ENCODE measurements at regions not wholly inside any gene's neighbourhood (a gene's known extent, or its start where the extent isn't known, plus 50 kb on each side); places are given as distances from the start of the nearest gene placed in this dataset.

DNA sequence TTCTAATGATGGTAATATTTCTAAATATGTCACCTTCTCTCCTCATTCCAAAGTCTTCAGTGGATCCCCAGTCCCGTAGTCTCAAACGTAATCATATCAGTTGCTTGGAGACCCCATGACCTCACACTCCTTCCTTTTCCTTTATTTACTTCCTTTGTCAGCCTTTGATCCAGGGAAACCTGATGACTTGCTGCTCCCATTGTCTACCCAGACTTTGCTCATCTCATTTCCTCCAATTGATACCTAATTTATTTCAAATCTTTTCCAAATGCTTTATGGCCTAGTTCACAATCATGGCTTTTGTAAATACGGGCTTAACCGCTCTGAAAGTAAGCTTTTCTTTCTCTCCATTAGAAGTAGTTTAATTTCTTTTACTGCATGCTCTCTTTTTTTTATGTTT, 402.4 kb upstream of the CYRIA start:
- no peak for DNase-seq (ENCODE audit: low spot score)

- no peak for DNase-seq (ENCODE audit: low spot score)
Observed at GRCh38 chr2:17065536-17065935, 399.9 kb upstream of the CYRIA start.

DNA sequence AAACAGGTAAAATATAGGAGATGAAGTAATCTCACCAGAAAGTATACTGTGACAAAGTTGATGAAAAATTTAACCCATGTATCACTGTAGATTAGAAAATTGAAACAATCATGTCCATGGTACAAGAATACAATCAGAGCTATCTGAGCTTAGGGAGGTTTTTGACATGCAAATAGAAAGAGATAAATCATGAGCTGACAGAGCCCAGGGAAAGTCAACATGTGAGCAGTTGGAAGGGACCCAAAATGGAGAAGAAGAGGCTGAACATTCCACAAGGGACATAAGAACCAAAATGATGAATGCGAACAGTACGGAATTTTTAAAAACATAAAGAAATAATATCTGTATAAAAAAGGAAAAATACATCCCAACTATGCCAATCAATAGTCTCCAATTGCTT, 395.4 kb upstream of the CYRIA start:
- DNase-seq (ENCODE audit: low spot score), result no peak

- DNase-seq (ENCODE audit: low spot score), result no peak
Observed at GRCh38 chr2:17059458-17059857, 393.8 kb upstream of the CYRIA start.

- DNase-seq (ENCODE audit: low spot score), result no peak
Observed at GRCh38 chr2:17058772-17059402, 393.3 kb upstream of the CYRIA start.

DNA sequence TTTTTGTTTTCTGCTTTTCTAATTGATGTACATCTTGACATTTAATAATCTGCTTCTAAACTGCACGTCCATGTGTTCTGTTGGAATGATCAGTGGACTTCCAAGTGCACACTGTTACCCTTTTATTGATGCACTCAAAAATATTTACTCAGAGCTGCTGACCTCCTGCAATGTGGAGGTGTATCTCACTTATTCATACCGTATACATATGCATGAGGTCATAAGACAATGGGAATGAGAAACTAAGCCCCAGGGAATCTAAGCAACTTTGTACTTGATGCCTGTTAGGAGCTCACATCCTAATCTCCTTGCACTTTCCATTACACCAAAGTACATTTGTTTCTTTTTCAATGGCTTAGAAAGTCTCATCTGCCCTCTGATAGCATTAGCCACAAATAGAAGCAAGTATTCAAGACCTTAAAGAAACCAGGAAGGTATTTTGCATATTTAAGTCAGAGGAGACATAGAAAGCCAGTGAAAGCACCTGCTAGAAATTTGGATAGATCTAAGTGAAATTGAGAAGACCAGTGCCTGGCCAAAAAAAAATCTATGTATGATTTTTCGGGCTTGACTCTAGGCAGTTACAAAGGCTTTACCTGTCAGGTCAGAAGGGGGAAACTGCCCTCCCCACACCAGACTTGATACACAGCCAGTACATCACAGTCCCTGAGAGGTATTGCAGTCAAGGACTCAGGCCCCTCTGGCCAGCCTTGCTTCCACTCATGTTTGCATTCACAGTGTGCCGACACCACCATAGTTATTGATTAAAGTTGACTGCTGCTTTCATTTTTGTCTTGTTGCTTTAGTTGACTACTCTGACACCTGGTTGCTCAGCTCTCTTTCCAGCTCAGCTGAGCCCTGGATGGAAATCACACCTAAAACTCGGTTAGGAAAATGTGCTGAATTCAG, 391.7 kb upstream of the CYRIA start:
- no peak for DNase-seq (ENCODE audit: low spot score)

DNA sequence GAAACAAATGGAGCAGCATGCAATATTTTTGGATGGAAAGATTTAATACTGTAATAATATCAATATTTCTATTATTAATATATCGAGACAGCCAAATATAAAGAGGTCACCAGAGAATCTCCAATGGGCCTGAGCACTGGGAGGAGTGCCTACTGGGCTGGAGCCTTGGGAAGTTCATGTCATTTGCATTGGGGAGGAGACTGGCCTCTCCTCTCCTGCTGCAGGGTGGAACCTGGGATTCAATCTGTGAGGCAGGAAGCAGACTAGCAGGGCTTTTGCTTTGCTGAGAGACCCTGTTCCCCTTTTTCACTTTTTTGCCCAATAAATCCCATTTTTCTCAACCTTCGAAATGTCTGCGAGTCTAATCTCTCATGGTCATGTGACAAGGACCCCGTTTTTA, 390.6 kb upstream of the CYRIA start:
- no peak for DNase-seq (ENCODE audit: low spot score)

GRCh38 chr2:17052001-17052400, 386.4 kb upstream of the CYRIA start:
- DNase-seq (ENCODE audit: low spot score), result no peak

DNA sequence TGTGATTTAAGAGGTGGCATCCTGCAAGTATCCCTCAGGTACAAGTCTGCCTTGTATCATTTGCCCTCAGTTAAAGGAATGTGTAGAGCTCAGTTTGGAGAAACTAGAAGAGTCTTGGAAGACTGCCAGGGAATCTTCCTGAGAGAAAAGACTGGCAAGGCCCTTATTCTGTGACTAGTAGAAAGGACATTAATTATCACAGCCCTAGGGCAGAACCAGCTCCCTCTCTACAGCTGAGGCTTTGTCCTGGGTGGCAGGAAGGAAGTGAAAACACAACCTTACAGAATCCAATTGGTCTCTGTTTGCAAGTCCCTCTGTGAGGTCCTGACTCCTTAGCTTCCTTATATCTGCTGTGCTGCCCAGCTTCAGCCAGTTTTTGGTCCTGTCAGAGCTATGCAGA, 385.9 kb upstream of the CYRIA start:
- DNase-seq (ENCODE audit: low spot score), result no peak

DNA sequence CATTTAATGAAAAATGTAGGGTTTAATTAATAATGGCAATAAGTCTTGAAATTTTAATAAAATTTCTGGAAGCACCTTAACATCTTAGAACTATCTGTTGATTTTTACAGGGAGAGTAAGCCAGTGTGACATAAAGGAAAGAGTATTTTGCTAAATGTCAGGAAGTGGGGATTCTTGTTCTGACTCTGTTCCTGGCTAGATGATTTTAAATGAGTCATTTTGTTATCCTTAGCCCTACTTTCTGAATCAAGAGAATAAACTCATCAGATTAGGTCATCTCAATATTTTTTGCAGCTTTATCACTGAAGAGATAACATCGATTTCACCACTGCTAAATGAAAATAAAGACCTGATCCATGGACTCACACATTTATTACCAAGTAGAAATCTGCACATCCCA, 377.5 kb upstream of the CYRIA start:
- DNase-seq (ENCODE audit: low spot score), result peak; percentile 44

DNA sequence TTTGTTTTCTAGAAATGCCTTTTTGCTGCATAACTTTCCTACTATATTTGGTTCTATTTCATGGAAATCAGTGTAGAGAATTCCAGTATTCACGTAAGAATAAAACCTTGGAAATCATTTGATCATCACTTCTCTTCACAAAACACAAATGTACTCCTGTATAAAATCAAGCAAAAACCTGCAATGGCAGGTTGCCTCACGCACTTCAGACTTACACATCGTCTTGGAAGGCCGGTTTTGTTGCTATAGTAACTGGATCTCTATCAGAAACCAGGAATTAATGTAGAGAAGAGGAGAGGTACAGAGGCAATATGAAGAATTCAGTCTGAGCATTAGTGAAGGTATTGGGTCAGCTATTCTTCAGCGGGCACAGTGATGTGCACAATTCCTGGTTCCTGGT, 370.7 kb upstream of the CYRIA start:
- no peak for DNase-seq (ENCODE audit: low spot score)

DNA sequence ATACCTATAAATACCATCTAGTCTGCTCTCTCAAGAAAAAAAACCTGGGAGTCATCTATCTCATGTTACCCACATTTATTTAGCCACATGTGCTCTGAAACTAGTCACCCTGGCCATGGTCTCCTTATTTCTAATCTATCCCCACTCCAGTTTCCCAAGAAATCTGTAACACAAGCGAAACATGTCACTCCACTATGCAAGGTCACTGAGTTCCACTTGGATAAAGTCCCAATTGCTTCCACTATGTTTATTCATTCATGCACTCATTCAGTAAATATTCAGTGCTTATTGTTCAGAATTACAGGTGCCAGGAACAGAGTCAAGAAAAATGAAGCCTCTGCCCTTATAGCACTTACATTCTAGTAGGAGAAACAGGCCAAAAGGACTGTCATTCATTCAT, 369.4 kb upstream of the CYRIA start:
- peak; percentile 8 for DNase-seq (ENCODE audit: low spot score)

- DNase-seq (ENCODE audit: low spot score), result no peak
Observed at GRCh38 chr2:17030047-17030446, 364.4 kb upstream of the CYRIA start.

GRCh38 chr2:17012297-17012696, 346.7 kb upstream of the CYRIA start:
- no peak for DNase-seq (ENCODE audit: low spot score)

DNA sequence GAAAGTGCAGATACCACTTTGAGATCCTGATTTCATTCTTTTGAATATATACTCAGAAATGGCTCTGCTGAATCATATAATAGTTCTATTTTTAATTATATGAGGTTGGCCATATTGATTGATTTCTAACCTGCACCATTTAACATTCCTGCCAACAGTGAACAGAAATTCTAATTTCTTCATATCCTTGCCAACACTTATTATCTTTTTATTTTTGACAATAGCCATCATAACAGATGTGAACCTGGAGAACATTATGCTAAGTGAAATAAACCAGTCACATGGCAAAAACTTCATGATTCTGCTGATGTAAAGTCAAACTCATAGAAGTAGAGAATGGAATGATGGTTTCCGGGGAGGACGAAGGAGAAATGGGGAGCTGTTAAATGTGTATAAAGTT, 344.5 kb upstream of the CYRIA start:
- no peak for DNase-seq (ENCODE audit: low spot score)

DNA sequence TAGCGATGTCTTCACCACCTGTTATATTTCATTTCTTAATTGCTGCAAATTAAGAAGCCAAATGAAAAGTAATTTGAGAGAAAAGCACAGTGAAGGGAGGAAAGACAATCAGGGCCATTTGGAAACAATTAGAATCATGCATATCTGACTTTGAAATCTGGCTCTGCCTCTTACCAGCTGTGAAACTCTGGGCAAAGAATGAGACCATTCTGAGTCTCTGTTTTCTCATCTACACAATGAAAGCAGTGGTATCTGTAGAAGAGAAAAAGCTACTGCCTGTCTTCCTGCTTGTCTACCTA, 334.5 kb upstream of the CYRIA start:
- no peak for DNase-seq (ENCODE audit: low spot score)

DNA sequence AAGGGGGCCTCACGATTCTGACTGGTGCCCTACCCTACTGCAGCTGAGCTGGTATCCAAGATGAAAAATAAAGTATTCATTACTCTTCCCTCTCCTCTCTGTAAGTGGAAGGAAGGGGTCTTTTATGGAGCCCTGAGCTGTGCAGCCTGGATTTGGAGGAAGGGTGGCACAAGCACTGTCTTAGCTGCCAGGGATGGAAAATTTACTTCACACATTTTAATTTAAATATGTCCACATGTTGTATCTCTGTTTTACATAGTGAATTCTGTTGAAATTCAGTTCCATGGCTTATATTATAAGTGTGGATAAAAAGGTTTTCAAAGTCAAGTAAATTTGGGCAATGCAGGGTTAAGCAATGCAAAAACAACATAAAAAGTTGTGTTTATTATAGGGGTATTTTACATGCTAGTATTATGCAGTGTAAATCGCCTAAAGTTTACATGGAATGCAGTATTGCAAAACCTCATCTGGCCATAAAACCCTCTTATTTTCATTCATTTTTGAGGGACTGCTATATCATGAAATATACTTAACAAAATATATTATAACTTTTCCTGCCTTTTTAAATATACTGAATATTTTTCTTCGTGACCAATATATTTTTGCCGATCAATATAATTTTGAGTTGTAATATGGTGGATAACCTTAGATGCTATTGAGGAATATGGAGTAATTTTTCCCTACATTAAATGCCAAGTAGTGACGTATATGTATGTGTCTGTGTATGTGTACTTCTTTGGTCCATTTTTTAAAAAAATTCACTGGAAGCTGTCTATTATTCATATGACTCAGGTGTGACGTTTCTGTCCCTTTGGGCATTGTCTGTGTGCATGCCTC, 333.9 kb upstream of the CYRIA start:
- DNase-seq (ENCODE audit: low spot score), result no peak

GRCh38 chr2:16978301-16978700, 312.7 kb upstream of the CYRIA start:
- no peak for DNase-seq (ENCODE audit: low spot score)

- DNase-seq (ENCODE audit: low spot score), result no peak
Observed at GRCh38 chr2:16974688-16975087, 309.1 kb upstream of the CYRIA start.

DNA sequence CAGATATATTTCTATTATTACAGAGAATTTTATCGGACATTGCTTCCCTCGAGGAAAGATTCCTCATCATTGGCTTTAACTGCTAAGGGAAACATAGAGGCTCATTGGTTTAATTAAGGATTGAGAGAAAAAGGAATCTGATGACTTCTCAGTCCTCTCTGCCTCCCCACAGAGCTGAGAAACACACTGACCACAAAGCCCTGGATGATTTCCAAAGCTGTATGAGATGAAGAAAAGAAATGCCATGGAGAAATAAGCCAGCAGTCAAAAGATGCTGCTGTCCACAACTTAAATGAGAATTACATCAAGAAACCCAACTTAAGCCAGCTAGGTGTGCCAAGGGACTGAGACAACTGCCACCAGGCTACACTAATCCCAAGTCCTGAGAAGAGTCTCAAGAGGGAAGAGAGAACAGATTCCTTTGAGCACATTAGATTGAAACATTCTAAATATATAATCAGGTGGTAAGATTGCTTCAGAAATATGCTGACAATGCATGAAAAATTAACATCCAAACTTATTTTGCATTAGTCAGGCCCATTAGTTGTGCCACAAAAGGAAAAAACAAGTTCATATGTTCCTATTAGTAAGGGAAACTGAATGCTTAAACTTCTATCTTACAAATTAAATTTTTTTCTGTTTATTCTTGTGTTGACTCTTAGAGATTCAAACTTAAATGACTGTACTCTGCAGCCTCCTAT, 308.1 kb upstream of the CYRIA start:
- no peak for DNase-seq (ENCODE audit: low spot score)

GRCh38 chr2:16972276-16972675, 306.6 kb upstream of the CYRIA start:
- DNase-seq (ENCODE audit: low spot score), result no peak

DNA sequence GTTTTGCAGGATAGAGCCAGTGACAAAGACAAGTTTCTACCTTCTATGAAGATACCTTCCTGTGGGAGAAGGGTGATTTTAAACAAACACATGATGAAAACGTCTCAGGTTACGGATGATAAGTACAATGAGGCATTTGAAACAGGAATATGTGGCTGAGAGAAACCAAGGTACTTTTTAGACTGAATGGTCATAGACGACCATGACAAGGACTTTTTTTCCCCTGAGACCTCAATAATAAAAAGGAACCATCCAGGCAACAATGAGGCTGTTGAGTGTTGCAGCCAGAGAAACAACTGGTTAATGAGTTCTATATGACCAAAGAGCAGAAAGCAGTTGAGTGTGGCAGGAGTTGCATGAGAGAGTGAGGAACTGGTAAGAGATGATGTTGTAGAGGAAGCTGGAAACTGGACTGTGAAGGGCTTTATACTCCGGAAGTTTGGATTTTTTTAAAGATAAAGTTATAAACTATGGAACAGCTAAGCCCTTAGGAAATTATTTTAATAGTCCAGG, 306.1 kb upstream of the CYRIA start:
- no peak for DNase-seq (ENCODE audit: low spot score)
